Forelimb muscle (tissue), 1 donor: ENCODE measurements at regions not wholly inside any gene's neighbourhood (a gene's known extent, or its start where the extent isn't known, plus 50 kb on each side); places are given as distances from the start of the nearest gene placed in this dataset.

Experiments used
- DNase-seq: peaks from one replicate; pipeline ENCODE4 v3.0.0-alpha.2; 2013; ENCODE audit warnings: low read depth

GRCh38 chr1:234721476-234722269 is 111.7 kb upstream of the IRF2BP2 start:
- DNase-seq, result peak; percentile 95

- DNase-seq, result no peak
Observed at GRCh38 chr1:234720709-234721441, 110.9 kb upstream of the IRF2BP2 start.

- no peak for DNase-seq
Observed at GRCh38 chr1:234719454-234720251, 109.7 kb upstream of the IRF2BP2 start.

- no peak for DNase-seq
Observed at GRCh38 chr1:234718496-234719453, 108.8 kb upstream of the IRF2BP2 start.

- no peak for DNase-seq
Observed at GRCh38 chr1:234716908-234717375, 107.0 kb upstream of the IRF2BP2 start.

- no peak for DNase-seq
Observed at GRCh38 chr1:234715252-234716014, 105.5 kb upstream of the IRF2BP2 start.

- DNase-seq, result no peak
Observed at GRCh38 chr1:234713859-234714258, 103.9 kb upstream of the IRF2BP2 start.

- DNase-seq, result no peak
Observed at GRCh38 chr1:234713440-234713839, 103.5 kb upstream of the IRF2BP2 start.

GRCh38 chr1:234712891-234713305 is 102.9 kb upstream of the IRF2BP2 start:
- DNase-seq, result no peak

GRCh38 chr1:234710936-234711724 is 101.2 kb upstream of the IRF2BP2 start:
- no peak for DNase-seq

GRCh38 chr1:234710381-234710780 is 100.4 kb upstream of the IRF2BP2 start:
- DNase-seq, result no peak

- DNase-seq, result no peak
Observed at GRCh38 chr1:234709473-234710228, 99.7 kb upstream of the IRF2BP2 start.

GRCh38 chr1:234708700-234709395 is 98.9 kb upstream of the IRF2BP2 start:
- no peak for DNase-seq

GRCh38 chr1:234707641-234708040 is 97.7 kb upstream of the IRF2BP2 start:
- no peak for DNase-seq

GRCh38 chr1:234706931-234707330 is 97.0 kb upstream of the IRF2BP2 start:
- no peak for DNase-seq

- DNase-seq, result no peak
Observed at GRCh38 chr1:234706199-234706598, 96.2 kb upstream of the IRF2BP2 start.

GRCh38 chr1:234705615-234706014 is 95.6 kb upstream of the IRF2BP2 start:
- DNase-seq, result no peak
